H1 (cell line): ENCODE measurements at regions not wholly inside any gene's neighbourhood (a gene's known extent, or its start where the extent isn't known, plus 50 kb on each side); places are given as distances from the start of the nearest gene placed in this dataset.

Experiments used
- CTCF ChIP-seq, 3 experiments: IDR thresholded peaks; 1 replicate in 2 of 3; 2 replicates in 1 of 3; pipeline versions ENCODE4 v1.5.1 to v1.6.1; 2011; ENCODE audit warnings: low read length in 3 of 3, mild to moderate bottlenecking in 3 of 3, inconsistent platforms in 2 of 3, low read depth in 1 of 3, moderate library complexity in 1 of 3; ENCODE audit not compliant: insufficient read depth in 1 of 3; ENCODE audit errors: control extremely low read depth in 1 of 3
- EGR1 ChIP-seq: IDR thresholded peaks from 2 replicates; pipeline ENCODE4 v1.6.1; 2011; ENCODE audit warnings: low read depth, low read length, borderline replicate concordance
- GABPA ChIP-seq: IDR thresholded peaks from 2 replicates; pipeline ENCODE4 v1.6.1; 2011; ENCODE audit warnings: mild to moderate bottlenecking, low read length, moderate library complexity, borderline replicate concordance; ENCODE audit not compliant: insufficient read depth

GRCh38 chr14:100010679-100011078 is 54.5 kb upstream of the EVL start (continued):
- TF ChIP-seq CTCF (IDR thresholded peaks at IDR 0.05; ENCODE audit: control extremely low read depth in 1 of 3, insufficient read depth in 1 of 3, low read depth in 1 of 3, low read length in 3 of 3): no peak
- no peak for TF ChIP-seq EGR1
- TF ChIP-seq GABPA: no peak
